OCI-LY3 (cell line): ENCODE measurements at regions not wholly inside any gene's neighbourhood (a gene's known extent, or its start where the extent isn't known, plus 50 kb on each side); places are given as distances from the start of the nearest gene placed in this dataset.
"Not testable (repeated sequence)": the region's sequence is repeated elsewhere in the genome, so short reads cannot be mapped to it uniquely, and the experiment has no call there.

Source experiments
- H2AFZ ChIP-seq: fragments of 200-600, 300-600 bp; shearing (Covaris generic); 2 replicates; pipeline ENCODE4 v1.6.0; 2014; ENCODE audit warnings: antibody characterized with exemption, low read depth, low read length
- H3K27ac ChIP-seq: fragments of 200-600, 300-600 bp; sonication (generic); 2 replicates; pipeline ENCODE4 v1.5.1; 2014; ENCODE audit warnings: mild to moderate bottlenecking, low read length, moderate library complexity, mixed read lengths
- H3K27me3 ChIP-seq: fragments of 200-600, 300-600 bp; sonication (generic); 2 replicates; pipeline ENCODE4 v1.6.1; 2014; ENCODE audit warnings: low read depth, low read length, mixed read lengths
- H3K36me3 ChIP-seq: fragments of 200-600, 300-600 bp; sonication (generic); replicated peaks from 2 replicates; pipeline ENCODE3; 2014; ENCODE audit warnings: low read depth, low read length, mixed read lengths
- H3K4me1 ChIP-seq: fragments of 300-600, 200-600 bp; sonication (generic); 2 replicates; pipeline ENCODE4 v1.6.1; 2014; ENCODE audit warnings: low read length, mixed read lengths
- H3K4me2 ChIP-seq: fragments of 200-600, 300-600 bp; sonication (generic); 2 replicates; pipeline ENCODE4 v1.6.1; 2014; ENCODE audit warnings: low read length, mixed read lengths
- H3K4me3 ChIP-seq: fragments of 300-600, 200-600 bp; sonication (generic); 2 replicates; pipeline ENCODE4 v1.5.1; 2014; ENCODE audit warnings: antibody characterized with exemption, mild to moderate bottlenecking, low read length, moderate library complexity
- H3K79me2 ChIP-seq: fragments of 300-600, 200-600 bp; shearing (Covaris generic); 2 replicates; pipeline ENCODE4 v1.6.1; 2014; ENCODE audit warnings: mild to moderate bottlenecking, low read length, mixed read lengths
- H3K9ac ChIP-seq: fragments of 300-600, 200-600 bp; shearing (Covaris generic); 2 replicates; pipeline ENCODE4 v1.6.0; 2014; ENCODE audit warnings: mild to moderate bottlenecking, low read length, moderate library complexity
- H3K9me3 ChIP-seq: fragments of 200-600, 300-600 bp; shearing (Covaris generic); 2 replicates; pipeline ENCODE4 v1.6.1; 2014; ENCODE audit warnings: low read length, mixed read lengths; ENCODE audit not compliant: insufficient read depth
- H4K20me1 ChIP-seq: fragments of 200-600, 300-600 bp; sonication (generic); 2 replicates; pipeline ENCODE4 v1.6.1; 2016; ENCODE audit warnings: low read length, mixed read lengths; ENCODE audit not compliant: insufficient read depth
- CTCF ChIP-seq: fragments of 200-600, 300-600 bp; sonication (generic); IDR thresholded peaks from 2 replicates; pipeline ENCODE4 v1.5.1; 2014; ENCODE audit warnings: antibody characterized with exemption, low read length, low read depth
- EZH2phosphoT487 ChIP-seq: fragments of 200-600 bp; shearing (Covaris generic); IDR thresholded peaks from 2 replicates; pipeline ENCODE4 v1.6.1; 2018; ENCODE audit warnings: antibody characterized with exemption, mixed run types, low read depth

- Histone ChIP-seq H3K79me2 (no peaks in the 10 kb centered on the region), H3K4me1 (no peaks in the 10 kb centered on the region), H2AFZ (no peak overlapping the region), H3K9ac (no peak overlapping the region), H3K36me3 (no peaks in the 10 kb centered on the region), H3K27ac (no peak overlapping the region), H3K9me3 (no peaks in the 10 kb centered on the region), H3K4me3 (no peak overlapping the region), H4K20me1 (no peaks in the 10 kb centered on the region), H3K27me3 (no peaks in the 10 kb centered on the region), H3K4me2 (no peak overlapping the region)
- no peak for TF ChIP-seq CTCF
- no peak for TF ChIP-seq EZH2phosphoT487
These were observed 650.5 kb upstream of the ZNF385D start for GRCh38 chr3:22401499-22401898.

GRCh38 chr3:22414239-22414638, 663.2 kb upstream of the ZNF385D start:
- Histone ChIP-seq H3K4me3 (no peak overlapping the region), H4K20me1 (no peaks in the 10 kb centered on the region), H2AFZ (no peak overlapping the region), H3K79me2 (no peaks in the 10 kb centered on the region), H3K4me1 (no peaks in the 10 kb centered on the region), H3K9ac (no peak overlapping the region), H3K9me3 (no peaks in the 10 kb centered on the region), H3K27me3 (no peaks in the 10 kb centered on the region), H3K27ac (no peak overlapping the region), H3K36me3 (no peaks in the 10 kb centered on the region), H3K4me2 (no peak overlapping the region)
- TF ChIP-seq CTCF (no peak), EZH2phosphoT487 (no peak)

- H3K4me1 ChIP-seq, H3K9ac ChIP-seq, H4K20me1 ChIP-seq, H3K4me2 ChIP-seq, H3K27me3 ChIP-seq, H2AFZ ChIP-seq, H3K79me2 ChIP-seq, H3K36me3 ChIP-seq, H3K9me3 ChIP-seq, H3K4me3 ChIP-seq, H3K27ac ChIP-seq: not testable (repeated sequence)
These were observed 665.9 kb upstream of the ZNF385D start for GRCh38 chr3:22416838-22417446.

GRCh38 chr3:22419261-22419660, 668.3 kb upstream of the ZNF385D start:
- Histone ChIP-seq H3K9me3 (no peaks in the 10 kb centered on the region), H3K27ac (no peak overlapping the region), H3K4me2 (no peak overlapping the region), H4K20me1 (no peaks in the 10 kb centered on the region), H3K27me3 (no peaks in the 10 kb centered on the region), H2AFZ (no peak overlapping the region), H3K4me3 (no peak overlapping the region), H3K36me3 (no peaks in the 10 kb centered on the region), H3K4me1 (no peaks in the 10 kb centered on the region), H3K9ac (no peak overlapping the region), H3K79me2 (no peaks in the 10 kb centered on the region)
- no peak for TF ChIP-seq EZH2phosphoT487
- TF ChIP-seq CTCF, result no peak

GRCh38 chr3:22421589-22421988, 670.6 kb upstream of the ZNF385D start:
- no peaks in the 10 kb centered on the region for H3K4me1 ChIP-seq
- no peak overlapping the region for H3K4me2 ChIP-seq
- no peak overlapping the region for H3K4me3 ChIP-seq
- H3K79me2 ChIP-seq, result no peaks in the 10 kb centered on the region
- H3K27me3 ChIP-seq, result no peaks in the 10 kb centered on the region
- H3K9me3 ChIP-seq, result no peaks in the 10 kb centered on the region
- TF ChIP-seq CTCF (no peak), EZH2phosphoT487 (no peak)
- no peak overlapping the region for H3K27ac ChIP-seq
- no peak overlapping the region for H2AFZ ChIP-seq
- no peaks in the 10 kb centered on the region for H3K36me3 ChIP-seq
- no peak overlapping the region for H3K9ac ChIP-seq
- no peaks in the 10 kb centered on the region for H4K20me1 ChIP-seq
